ENCODE measurements at regions not wholly inside any gene's neighbourhood (a gene's known extent, or its start where the extent isn't known, plus 50 kb on each side); places are given as distances from the start of the nearest gene placed in this dataset.

DNA sequence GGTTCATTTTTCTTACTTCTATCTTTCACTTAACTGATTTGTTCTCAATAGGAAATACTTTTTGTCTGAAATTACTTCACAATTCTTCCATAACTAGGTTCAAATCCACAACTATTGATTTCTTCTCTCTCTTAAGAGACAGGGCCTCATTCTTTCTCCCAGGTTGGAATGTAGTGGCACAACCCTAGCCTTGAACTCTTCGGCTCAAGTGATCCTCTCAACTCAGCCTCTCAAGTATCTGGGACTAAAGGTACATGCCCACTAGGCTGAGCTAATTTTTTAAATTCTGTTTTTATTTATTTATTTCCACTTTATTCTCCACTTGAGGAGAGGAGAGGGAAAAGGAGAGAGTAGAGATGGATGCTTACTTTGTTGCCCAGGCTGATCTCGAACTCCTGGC lies 370.4 kb upstream of the PLXNA2 start:
- no peak overlapping the region for H3K4me2 ChIP-seq (ENCODE audit: low read depth, low read length, poor library complexity, severe bottlenecking)
- H4K20me1 ChIP-seq (ENCODE audit: low read depth, low read length): no peaks in the 10 kb centered on the region
- H3K27me3 ChIP-seq (ENCODE audit: low read length): no peaks in the 10 kb centered on the region
- H3K9ac ChIP-seq (ENCODE audit: low read length): no peak overlapping the region
- no peaks in the 10 kb centered on the region for H3K9me2 ChIP-seq (replicated peaks; ENCODE audit: insufficient read depth, low read length)
- H3K9me3 ChIP-seq (ENCODE audit: insufficient read depth, low read length): no peaks in the 10 kb centered on the region
- H3F3A ChIP-seq (ENCODE audit: insufficient read depth): no peaks in the 10 kb centered on the region
- no peak overlapping the region for H3K4me3 ChIP-seq (ENCODE audit: insufficient read depth, low read length, poor library complexity, severe bottlenecking)
- TF ChIP-seq EZH2phosphoT487 (conservative IDR thresholded peaks at IDR 0.05; ENCODE audit: low read length): no peak
- TF ChIP-seq, protein P1, sequence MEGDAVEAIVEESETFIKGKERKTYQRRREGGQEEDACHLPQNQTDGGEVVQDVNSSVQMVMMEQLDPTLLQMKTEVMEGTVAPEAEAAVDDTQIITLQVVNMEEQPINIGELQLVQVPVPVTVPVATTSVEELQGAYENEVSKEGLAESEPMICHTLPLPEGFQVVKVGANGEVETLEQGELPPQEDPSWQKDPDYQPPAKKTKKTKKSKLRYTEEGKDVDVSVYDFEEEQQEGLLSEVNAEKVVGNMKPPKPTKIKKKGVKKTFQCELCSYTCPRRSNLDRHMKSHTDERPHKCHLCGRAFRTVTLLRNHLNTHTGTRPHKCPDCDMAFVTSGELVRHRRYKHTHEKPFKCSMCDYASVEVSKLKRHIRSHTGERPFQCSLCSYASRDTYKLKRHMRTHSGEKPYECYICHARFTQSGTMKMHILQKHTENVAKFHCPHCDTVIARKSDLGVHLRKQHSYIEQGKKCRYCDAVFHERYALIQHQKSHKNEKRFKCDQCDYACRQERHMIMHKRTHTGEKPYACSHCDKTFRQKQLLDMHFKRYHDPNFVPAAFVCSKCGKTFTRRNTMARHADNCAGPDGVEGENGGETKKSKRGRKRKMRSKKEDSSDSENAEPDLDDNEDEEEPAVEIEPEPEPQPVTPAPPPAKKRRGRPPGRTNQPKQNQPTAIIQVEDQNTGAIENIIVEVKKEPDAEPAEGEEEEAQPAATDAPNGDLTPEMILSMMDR (IDR thresholded peaks at IDR 0.05; ENCODE audit: insufficient read depth, low read length, poor library complexity, severe bottlenecking): no peak
- H3K27ac ChIP-seq (ENCODE audit: low read depth, low read length): no peak overlapping the region
- no peak overlapping the region for H2AFZ ChIP-seq (ENCODE audit: low read depth, low read length, severe bottlenecking)
- H3K79me2 ChIP-seq (ENCODE audit: insufficient read depth, low read length): no peaks in the 10 kb centered on the region
- no peaks in the 10 kb centered on the region for H3K36me3 ChIP-seq (ENCODE audit: low read length)

DNA sequence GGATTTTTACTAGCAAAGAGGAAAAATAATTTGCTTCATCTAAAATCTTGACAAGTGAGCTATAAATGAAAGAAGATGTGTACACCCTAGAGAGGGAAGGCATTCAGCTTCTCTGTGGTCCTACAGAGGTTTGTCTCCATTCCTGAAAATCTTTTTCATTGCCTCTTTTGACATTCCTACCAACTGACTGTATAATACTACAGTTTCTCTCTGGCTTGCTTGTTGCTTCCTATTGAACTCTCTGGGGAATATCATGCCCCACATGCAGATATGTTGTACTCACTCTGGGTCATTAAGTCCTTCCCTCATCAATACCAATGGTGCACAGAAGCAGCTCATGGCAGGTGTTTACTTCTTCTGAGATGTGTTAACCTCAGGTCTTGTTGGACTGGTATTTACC lies 371.2 kb upstream of the PLXNA2 start:
- Histone ChIP-seq H3K79me2 (ENCODE audit: insufficient read depth, low read length) (no peaks in the 10 kb centered on the region), H3K27me3 (ENCODE audit: low read length) (no peaks in the 10 kb centered on the region), H3K9ac (ENCODE audit: low read length) (no peak overlapping the region), H3F3A (ENCODE audit: insufficient read depth) (no peaks in the 10 kb centered on the region), H3K4me2 (ENCODE audit: low read depth, low read length, poor library complexity, severe bottlenecking) (no peak overlapping the region), H4K20me1 (ENCODE audit: low read depth, low read length) (no peaks in the 10 kb centered on the region), H3K4me3 (ENCODE audit: insufficient read depth, low read length, poor library complexity, severe bottlenecking) (no peak overlapping the region), H3K9me3 (ENCODE audit: insufficient read depth, low read length) (no peaks in the 10 kb centered on the region), H3K9me2 (replicated peaks; ENCODE audit: insufficient read depth, low read length) (no peaks in the 10 kb centered on the region), H3K27ac (ENCODE audit: low read depth, low read length) (no peak overlapping the region), H3K36me3 (ENCODE audit: low read length) (no peaks in the 10 kb centered on the region), H2AFZ (ENCODE audit: low read depth, low read length, severe bottlenecking) (no peak overlapping the region)
- TF ChIP-seq, protein P1 (IDR thresholded peaks at IDR 0.05; ENCODE audit: insufficient read depth, low read length, poor library complexity, severe bottlenecking): no peak
- TF ChIP-seq EZH2phosphoT487 (conservative IDR thresholded peaks at IDR 0.05; ENCODE audit: low read length): no peak

DNA sequence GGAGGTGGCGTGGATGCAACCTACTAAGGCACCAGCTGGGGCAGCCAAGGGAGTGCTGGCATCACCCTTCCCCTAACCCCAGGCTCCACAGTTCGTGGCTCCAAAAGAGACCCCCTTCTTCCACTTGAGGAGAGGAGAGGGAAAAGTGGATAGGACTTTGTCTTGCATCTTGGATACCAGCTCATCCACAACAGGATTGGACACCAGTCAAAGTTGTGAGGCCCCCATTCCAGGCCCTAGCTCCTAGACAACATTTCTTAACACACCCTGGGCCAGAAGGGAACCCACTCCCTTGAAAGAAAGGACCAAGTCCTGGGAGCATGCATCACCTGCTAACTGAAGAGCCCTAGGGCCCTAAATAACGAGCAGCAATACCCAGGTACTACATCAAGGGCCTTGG lies 372.6 kb upstream of the PLXNA2 start:
- no peaks in the 10 kb centered on the region for H4K20me1 ChIP-seq (ENCODE audit: low read depth, low read length)
- no peaks in the 10 kb centered on the region for H3K9me2 ChIP-seq (replicated peaks; ENCODE audit: insufficient read depth, low read length)
- TF ChIP-seq EZH2phosphoT487 (conservative IDR thresholded peaks at IDR 0.05; ENCODE audit: low read length): no peak
- TF ChIP-seq, protein P1 (IDR thresholded peaks at IDR 0.05; ENCODE audit: insufficient read depth, low read length, poor library complexity, severe bottlenecking): no peak
- H3K79me2 ChIP-seq (ENCODE audit: insufficient read depth, low read length): no peaks in the 10 kb centered on the region
- no peaks in the 10 kb centered on the region for H3K9me3 ChIP-seq (ENCODE audit: insufficient read depth, low read length)
- no peak overlapping the region for H3K27ac ChIP-seq (ENCODE audit: low read depth, low read length)
- H3K36me3 ChIP-seq (ENCODE audit: low read length): no peaks in the 10 kb centered on the region
- H3K4me2 ChIP-seq (ENCODE audit: low read depth, low read length, poor library complexity, severe bottlenecking): no peak overlapping the region
- no peak overlapping the region for H3K4me3 ChIP-seq (ENCODE audit: insufficient read depth, low read length, poor library complexity, severe bottlenecking)
- no peaks in the 10 kb centered on the region for H3F3A ChIP-seq (ENCODE audit: insufficient read depth)
- no peak overlapping the region for H3K9ac ChIP-seq (ENCODE audit: low read length)
- H3K27me3 ChIP-seq (ENCODE audit: low read length): no peaks in the 10 kb centered on the region
- H2AFZ ChIP-seq (ENCODE audit: low read depth, low read length, severe bottlenecking): no peak overlapping the region

All from SU-DHL-6 (cell line).